Midbrain (tissue), 1 donor: ENCODE measurements at regions not wholly inside any gene's neighbourhood (a gene's known extent, or its start where the extent isn't known, plus 50 kb on each side); places are given as distances from the start of the nearest gene placed in this dataset.

ENCODE experiments used
- DNase-seq: peaks from one replicate; lab custom pipeline; 2025; lab: John Stamatoyannopoulos, UW

- no peak for DNase-seq
Measured at GRCh38 chr3:144073698-144074097, 102.1 kb downstream of the DIPK2A start.

DNA sequence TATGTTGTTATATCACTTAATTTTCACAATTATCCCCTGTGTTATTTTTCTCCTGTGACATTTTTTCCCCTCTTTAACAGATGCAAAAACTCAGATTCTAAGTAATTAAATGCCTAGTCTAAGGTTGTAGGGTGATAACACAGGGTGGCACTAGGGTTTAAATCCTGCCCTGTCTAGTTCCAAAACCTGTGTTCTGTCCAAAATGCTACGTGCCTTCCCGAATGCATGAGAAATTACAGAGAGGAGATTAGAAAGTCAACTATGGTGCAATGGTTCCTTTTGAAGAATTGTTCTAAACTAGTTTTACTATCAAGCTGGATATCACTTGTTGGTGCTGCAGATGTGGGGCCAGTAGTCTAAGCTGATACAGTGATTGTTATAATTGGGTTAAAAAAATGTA, 108.0 kb downstream of the DIPK2A start:
- no peak for DNase-seq

DNA sequence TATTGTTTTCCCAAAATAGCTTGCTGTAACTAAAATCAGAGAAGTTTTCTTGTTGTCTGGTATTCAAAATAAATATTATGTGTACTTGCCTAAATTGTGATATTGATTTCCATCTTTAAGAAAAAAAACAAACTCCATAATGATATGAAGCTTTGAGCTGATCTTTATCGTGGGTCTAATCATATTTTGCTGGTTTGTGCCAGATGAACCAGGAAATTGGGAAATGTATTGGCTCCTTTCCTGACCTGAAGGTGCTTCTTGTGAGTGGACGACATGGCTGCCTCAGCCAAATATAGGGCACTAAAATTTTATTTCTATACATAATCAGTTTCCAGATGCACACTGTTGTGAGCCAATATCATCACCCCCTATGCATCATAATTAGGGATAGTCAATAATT, 113.3 kb downstream of the DIPK2A start:
- DNase-seq, result no peak

DNA sequence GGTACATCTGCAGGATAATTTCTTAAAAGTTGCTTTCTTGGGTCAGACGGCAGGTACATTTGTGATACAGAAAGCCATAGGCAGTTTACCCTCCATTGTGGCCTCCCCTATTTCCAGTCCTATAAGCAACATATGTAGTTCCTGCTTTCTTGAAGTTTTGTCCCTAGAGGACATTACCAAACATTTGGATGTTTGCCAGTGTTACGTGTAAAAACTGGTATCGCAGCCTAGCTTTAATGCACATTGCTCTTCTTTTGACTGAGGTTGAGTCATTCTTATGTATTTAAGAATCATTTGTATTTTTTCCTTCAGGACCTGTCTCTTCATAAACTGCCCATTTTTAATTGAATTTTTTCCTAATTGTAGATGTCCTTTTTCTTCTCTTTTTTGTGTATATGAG, 114.3 kb downstream of the DIPK2A start:
- no peak for DNase-seq

DNA sequence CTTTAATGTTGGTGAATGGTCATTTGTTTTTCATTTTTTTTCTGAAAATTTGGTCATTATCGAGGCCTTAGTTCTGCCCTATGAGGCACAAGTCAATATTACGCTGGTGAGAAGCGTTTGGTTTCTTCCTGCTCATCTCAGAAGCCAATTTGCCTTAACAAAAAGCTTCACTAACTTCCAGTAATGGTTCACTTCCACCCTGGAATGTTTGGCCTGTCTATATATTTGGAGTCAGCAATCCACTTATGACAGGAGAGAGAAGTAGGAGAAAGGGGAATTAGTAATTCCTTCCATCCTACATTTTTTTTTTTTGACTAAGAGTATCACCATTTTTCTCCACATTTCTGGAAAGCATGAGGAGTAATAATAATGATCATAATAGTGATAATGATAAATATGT, 124.4 kb downstream of the DIPK2A start:
- DNase-seq, result no peak

DNA sequence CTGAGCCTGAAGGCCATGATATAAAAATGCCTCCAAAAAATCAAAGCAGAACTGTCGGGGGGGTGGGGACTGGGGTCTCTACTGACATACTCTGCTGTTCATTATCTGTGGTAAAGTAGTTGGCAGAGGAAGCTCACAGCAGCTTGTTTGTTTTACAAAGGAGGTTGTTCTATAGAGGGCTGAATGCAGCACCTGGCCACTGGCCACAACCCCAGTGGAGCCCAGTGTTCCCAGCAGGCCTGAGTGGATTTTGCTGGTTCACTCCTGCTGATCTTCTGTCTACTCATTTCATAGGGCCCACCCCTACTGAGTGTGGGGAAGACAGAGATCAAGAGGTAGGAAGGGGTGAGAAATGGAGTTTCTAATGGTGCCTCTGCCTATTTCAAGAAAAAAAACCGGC, 125.5 kb downstream of the DIPK2A start:
- DNase-seq, result no peak

GRCh38 chr3:144098691-144099090, 127.1 kb downstream of the DIPK2A start:
- DNase-seq, result no peak

GRCh38 chr3:144102421-144102820, 130.8 kb downstream of the DIPK2A start:
- no peak for DNase-seq

DNA sequence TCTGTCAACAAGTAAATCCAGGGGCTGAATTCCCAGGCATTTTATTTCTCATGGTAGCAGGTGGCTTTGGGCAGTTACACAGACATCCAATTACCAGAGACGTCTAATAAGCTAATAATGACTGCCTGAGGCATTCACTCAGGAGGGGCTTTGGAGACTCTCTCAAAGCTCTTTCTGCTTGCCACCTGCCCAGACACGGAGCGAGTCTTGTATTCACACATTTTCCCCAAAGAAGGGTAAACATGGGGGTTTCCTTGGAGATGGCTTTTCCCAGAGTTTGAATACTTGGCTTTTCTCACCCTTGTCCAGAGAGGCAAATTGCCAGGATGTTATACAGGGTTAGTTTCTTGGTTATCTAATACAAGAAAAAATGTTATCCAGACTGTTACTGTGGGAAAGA, 132.6 kb downstream of the DIPK2A start:
- peak; percentile 29 for DNase-seq

DNA sequence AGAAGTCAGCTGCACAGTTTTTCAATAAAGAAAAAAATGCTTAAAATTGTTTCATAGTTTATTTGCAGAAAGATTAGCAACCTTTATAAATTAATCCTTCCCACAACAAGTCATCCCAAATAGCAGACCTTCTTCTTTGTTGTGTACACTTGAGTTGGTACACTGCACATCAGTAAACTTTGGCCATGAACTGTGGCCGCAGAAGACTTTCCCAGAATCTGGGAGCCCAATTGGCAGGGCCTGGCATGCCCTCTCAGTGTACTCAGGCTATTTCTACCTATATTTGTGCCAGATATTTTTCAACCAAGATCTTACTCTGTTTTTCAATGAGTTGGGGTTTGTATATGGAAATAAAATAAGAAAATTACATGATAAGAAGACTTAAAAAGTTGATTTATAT, 133.1 kb downstream of the DIPK2A start:
- DNase-seq, result no peak

DNA sequence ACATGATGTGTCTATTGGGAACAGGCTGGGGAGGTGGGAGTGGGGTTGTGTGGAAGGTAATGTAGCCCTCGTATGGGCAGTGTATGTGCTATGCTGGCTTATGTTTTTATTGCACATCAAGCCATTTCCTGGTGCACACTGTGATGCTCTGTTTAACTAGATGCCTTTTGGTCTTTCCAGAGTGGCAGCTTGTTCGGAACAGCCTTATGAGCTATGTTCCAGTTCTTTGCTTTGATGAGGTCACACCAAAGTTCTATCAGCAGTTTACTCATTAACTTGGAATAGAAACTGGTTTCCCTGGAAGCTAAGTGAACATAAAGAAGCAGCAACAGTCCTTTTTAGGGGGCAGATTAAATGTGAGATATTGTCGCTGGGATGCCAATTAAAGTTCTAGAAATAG, 133.9 kb downstream of the DIPK2A start:
- no peak for DNase-seq

DNA sequence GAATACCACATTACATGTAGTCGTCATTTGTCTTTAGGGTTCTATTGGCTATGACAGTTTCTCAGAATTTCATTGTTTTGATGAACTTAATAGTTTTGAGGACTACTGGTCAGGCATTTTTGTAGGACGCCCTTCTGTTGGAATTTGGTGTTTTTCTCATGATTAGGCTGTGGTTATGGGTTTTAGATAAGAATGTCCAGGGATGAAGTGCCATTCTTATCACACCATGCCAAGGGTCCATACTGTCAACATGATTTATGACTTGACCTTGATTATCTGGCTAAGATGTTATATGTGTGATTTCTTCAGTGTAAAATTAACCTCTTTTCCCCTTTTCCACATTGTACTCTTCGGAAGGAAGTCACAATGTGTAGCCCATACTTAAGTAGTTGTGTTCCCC, 135.3 kb downstream of the DIPK2A start:
- DNase-seq, result no peak

DNA sequence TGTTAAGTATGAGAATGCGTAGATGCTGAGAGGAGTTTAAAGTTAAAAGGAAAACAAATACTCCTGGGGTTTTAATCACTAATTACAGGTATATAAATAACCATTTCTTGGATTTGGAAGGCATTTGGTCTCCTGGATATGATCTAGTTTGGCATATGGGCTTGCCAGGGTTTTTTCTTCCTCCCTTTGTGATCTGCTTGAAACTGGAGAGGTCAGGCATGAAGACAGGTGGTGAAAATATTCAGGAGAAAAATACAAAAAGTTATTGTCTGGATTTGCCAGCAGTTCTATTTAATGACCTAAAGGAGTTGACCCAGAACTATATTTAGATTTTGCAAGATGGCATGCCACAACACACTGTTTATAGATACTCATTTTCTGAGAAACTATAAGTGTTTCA, 136.3 kb downstream of the DIPK2A start:
- DNase-seq, result no peak

DNA sequence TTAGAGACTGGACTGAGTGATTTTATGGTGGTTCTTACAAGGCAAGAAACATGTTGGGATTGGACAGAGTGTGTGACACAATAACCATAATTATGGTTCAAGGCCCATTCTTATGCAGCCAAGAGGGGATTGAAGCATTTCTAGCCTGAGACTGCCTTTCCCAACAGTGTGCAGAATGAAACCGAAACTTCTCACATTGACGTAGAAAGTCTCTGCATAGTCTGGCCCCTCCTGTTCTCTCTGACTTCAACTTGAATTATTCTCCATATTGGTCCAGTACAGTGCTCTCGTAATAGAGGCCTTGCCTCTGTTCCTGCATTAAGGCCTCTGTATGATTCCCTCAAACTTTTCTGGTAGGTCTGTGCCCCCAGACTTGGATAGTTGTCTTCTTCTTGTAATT, 138.3 kb downstream of the DIPK2A start:
- no peak for DNase-seq

DNA sequence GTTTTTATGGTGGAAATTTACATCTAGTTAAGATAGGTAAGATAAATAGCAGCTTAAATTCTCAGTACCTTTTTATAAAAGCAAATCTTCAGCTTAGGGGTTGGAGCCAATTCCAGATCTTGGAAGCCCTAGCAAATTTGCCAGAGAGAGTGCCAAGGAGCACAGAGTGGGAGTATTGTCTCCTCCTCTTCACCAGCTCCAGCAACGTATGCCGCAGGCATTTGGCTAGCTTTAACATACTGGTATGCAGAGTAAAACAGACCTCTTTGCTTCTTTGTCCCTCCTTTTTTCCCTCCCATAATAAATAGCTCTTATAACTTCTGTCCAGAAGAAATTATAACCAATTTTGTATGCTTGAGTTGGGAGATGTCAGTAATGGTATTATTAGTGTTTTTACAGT, 140.4 kb downstream of the DIPK2A start:
- no peak for DNase-seq

- no peak for DNase-seq
Measured at GRCh38 chr3:144112437-144112836, 140.8 kb downstream of the DIPK2A start.

GRCh38 chr3:144114767-144115166, 143.1 kb downstream of the DIPK2A start:
- no peak for DNase-seq

DNA sequence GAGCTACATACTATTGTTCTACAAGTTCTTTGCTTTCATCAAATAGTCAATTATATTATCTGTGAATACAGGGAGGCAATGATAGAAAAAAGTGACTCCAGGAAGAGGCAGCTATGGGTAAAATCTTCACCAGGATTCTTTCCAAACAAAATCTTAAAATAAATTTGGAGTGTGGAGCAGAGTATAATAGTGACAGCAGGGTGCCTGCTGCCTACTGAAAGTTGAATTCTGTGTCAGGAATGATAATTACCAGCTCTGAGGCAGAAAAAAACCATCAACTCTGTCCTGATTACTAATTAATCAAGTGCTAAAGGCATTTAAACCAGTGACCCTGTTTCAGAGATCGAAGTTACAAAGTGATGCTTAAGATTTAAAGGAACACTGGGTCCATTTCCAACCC, 148.0 kb downstream of the DIPK2A start:
- DNase-seq, result peak; percentile 19

GRCh38 chr3:144121661-144122060, 150.0 kb downstream of the DIPK2A start:
- DNase-seq, result no peak

GRCh38 chr3:144127014-144127413, 155.4 kb downstream of the DIPK2A start:
- no peak for DNase-seq

DNA sequence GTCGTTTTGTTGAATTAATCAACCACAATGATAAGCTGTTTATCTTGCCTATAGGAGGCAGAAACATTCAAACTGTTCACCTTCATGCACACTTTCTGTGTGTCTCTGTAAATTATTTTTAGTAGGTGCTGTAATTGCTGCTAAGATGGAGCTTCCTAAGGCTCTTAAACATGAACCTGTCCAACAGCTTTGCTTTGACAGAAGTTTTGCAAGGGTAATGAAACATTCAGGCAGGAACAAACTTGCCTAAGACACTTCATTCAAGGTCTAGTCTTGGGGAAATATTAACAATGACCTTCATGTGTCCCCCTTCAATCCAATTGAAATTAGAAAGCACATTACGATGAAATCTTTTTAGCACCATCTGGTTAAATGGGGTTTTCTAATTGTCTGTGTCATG, 156.1 kb downstream of the DIPK2A start:
- DNase-seq, result no peak

- no peak for DNase-seq
Measured at GRCh38 chr3:144128108-144128892, 156.7 kb downstream of the DIPK2A start.

DNA sequence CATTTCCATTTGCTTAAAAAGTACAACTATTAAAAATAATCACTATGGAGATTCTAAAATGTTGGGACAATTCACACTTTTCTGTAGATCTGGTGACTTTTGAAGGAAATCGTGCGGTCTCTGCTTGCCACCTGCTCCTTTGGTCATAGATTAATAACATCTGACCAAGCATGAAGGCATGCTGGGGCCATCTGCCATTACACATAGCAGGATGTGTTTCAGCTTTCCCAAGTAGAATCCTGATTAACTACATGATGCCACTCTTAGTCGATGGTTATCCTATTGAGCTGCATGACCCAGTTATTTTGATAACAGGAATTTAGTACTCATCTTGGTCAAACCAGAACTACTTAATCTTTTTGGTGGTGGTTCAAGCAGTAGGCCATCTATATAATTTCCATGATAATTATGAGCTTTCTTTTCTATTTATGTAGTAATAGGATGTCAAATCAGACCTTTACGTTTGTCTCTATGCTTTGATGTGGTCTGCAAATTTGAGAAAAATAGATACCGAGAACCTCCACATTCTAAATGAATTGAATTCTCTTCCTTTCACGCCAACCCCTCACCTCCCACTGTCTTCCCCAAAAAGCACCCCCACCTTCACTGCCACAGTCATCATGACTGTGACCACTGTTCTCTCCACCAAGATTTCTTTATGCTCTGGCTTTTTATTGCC, 158.1 kb downstream of the DIPK2A start:
- no peak for DNase-seq

- no peak for DNase-seq
Measured at GRCh38 chr3:144141074-144141473, 169.5 kb downstream of the DIPK2A start.
